K562 (cell line): ENCODE measurements at regions not wholly inside any gene's neighbourhood (a gene's known extent, or its start where the extent isn't known, plus 50 kb on each side); places are given as distances from the start of the nearest gene placed in this dataset.

ENCODE experiments used
- ARID3A ChIP-seq: IDR thresholded peaks from 2 replicates; pipeline ENCODE4 v1.6.1; 2012; ENCODE audit warnings: low read depth, low read length, improper control_type of control experiment, borderline replicate concordance
- CBFA2T3 ChIP-seq: fragments of 450-650 bp; IDR thresholded peaks from 2 replicates; pipeline ENCODE4 v1.6.1; 2017
- GATAD2B ChIP-seq: fragments of 450-650 bp; IDR thresholded peaks from 2 replicates; pipeline ENCODE4 v1.6.1; 2017; ENCODE audit warnings: mild to moderate bottlenecking, borderline replicate concordance
- LCOR ChIP-seq: sonication (generic); formaldehyde crosslinking; IDR thresholded peaks from 2 replicates; pipeline ENCODE4 v1.8.0; 2022; ENCODE audit warnings: mild to moderate bottlenecking, missing genetic modification reagents
- MAX ChIP-seq: sonication (generic); formaldehyde crosslinking; IDR thresholded peaks from 2 replicates; pipeline ENCODE4 v1.9.0; 2022; ENCODE audit warnings: mild to moderate bottlenecking, missing genetic modification reagents
- MXI1 ChIP-seq: IDR thresholded peaks from 2 replicates; pipeline ENCODE4 v1.6.1; 2011; ENCODE audit warnings: low read depth, mild to moderate bottlenecking, improper control_type of control experiment, low read length
- NFRKB ChIP-seq: fragments of 450-650 bp; IDR thresholded peaks from 2 replicates; pipeline ENCODE4 v1.6.1; 2016; ENCODE audit warnings: low read depth
- SIX5 ChIP-seq, 2 experiments: IDR thresholded peaks; 2 replicates each; pipeline ENCODE4 v1.6.1; 2011; ENCODE audit warnings: low read length in 2 of 2, borderline replicate concordance in 1 of 2, low read depth in 1 of 2, mild to moderate bottlenecking in 1 of 2, moderate library complexity in 1 of 2; ENCODE audit not compliant: insufficient read depth in 1 of 2
- SP2 ChIP-seq: IDR thresholded peaks from 2 replicates; pipeline ENCODE4 v1.6.1; 2011; ENCODE audit warnings: mild to moderate bottlenecking, low read depth, low read length, moderate library complexity; ENCODE audit not compliant: poor library complexity, severe bottlenecking; ENCODE audit errors: extremely low read depth
- TFAP4 ChIP-seq: sonication (generic); formaldehyde crosslinking; IDR thresholded peaks from 2 replicates; pipeline ENCODE4 v1.8.0; 2022; ENCODE audit warnings: missing genetic modification reagents, mild to moderate bottlenecking, moderate library complexity, borderline replicate concordance
- ZBTB8A ChIP-seq: fragments of 450-650 bp; IDR thresholded peaks from 2 replicates; pipeline ENCODE4 v1.6.1; 2018; ENCODE audit warnings: mild to moderate bottlenecking, moderate library complexity; ENCODE audit not compliant: partially characterized antibody
- TF ChIP-seq, protein P1 (sequence below): fragments of 250-450 bp; sonication (Bioruptor Pico); IDR thresholded peaks from 2 replicates; pipeline ENCODE4 v1.4.0; 2020

DNA sequence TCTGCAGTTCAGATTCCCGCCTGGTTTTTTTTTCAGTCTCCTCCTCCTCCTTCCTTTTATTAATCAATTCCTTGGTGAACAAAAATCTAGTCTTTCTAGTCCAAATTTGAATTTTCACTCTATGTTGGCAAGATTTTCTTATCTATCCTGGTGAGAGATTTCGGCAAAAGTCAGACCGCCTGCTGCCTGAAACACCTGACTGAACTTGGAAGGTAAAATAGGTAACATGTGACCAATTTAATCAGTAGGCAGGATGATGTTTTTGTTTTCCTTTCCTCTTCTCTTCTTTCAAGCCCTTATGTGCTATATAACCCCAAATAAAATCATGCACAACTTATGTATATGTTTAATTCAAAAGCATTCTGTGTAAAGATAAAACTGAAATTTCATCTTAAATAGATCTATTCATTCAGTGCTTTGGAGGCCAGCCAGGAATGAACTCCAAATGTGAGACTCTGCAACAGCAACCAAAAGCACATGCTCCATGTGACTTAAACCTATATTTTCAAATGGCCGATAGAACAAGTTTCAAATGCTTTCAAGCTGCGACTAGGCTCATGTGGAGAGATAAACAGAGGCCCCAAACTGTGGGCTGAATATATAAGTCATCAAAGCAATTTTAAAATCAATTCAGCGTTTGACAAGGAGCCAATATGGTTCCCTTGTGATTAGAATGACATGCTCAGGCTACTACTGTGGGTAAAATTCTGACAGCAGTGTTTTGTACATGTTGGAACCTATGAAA, 100.4 kb upstream of the SEMA6A start (continued):
- TF ChIP-seq, protein P1, sequence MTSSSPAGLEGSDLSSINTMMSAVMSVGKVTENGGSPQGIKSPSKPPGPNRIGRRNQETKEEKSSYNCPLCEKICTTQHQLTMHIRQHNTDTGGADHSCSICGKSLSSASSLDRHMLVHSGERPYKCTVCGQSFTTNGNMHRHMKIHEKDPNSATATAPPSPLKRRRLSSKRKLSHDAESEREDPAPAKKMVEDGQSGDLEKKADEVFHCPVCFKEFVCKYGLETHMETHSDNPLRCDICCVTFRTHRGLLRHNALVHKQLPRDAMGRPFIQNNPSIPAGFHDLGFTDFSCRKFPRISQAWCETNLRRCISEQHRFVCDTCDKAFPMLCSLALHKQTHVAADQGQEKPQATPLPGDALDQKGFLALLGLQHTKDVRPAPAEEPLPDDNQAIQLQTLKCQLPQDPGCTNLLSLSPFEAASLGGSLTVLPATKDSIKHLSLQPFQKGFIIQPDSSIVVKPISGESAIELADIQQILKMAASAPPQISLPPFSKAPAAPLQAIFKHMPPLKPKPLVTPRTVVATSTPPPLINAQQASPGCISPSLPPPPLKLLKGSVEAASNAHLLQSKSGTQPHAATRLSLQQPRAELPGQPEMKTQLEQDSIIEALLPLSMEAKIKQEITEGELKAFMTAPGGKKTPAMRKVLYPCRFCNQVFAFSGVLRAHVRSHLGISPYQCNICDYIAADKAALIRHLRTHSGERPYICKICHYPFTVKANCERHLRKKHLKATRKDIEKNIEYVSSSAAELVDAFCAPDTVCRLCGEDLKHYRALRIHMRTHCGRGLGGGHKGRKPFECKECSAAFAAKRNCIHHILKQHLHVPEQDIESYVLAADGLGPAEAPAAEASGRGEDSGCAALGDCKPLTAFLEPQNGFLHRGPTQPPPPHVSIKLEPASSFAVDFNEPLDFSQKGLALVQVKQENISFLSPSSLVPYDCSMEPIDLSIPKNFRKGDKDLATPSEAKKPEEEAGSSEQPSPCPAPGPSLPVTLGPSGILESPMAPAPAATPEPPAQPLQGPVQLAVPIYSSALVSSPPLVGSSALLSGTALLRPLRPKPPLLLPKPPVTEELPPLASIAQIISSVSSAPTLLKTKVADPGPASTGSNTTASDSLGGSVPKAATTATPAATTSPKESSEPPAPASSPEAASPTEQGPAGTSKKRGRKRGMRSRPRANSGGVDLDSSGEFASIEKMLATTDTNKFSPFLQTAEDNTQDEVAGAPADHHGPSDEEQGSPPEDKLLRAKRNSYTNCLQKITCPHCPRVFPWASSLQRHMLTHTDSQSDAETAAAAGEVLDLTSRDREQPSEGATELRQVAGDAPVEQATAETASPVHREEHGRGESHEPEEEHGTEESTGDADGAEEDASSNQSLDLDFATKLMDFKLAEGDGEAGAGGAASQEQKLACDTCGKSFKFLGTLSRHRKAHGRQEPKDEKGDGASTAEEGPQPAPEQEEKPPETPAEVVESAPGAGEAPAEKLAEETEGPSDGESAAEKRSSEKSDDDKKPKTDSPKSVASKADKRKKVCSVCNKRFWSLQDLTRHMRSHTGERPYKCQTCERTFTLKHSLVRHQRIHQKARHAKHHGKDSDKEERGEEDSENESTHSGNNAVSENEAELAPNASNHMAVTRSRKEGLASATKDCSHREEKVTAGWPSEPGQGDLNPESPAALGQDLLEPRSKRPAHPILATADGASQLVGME (CRISPR knock-in tag): no peak
- no peak for TF ChIP-seq CBFA2T3
- TF ChIP-seq NFRKB: no peak
- no peak for TF ChIP-seq TFAP4
- no peak for TF ChIP-seq SIX5 (IDR thresholded peaks at IDR 0.05; ENCODE audit: borderline replicate concordance in 1 of 2, insufficient read depth in 1 of 2, low read depth in 1 of 2, low read length in 2 of 2)
- no peak for TF ChIP-seq MXI1
- no peak for TF ChIP-seq MAX (CRISPR knock-in tag)
- no peak for TF ChIP-seq SP2
- TF ChIP-seq GATAD2B: no peak
- no peak for TF ChIP-seq ARID3A
- no peak for TF ChIP-seq ZBTB8A
- no peak for TF ChIP-seq LCOR (CRISPR knock-in tag)
